Neuron (in vitro differentiated cells): ENCODE measurements at regions not wholly inside any gene's neighbourhood (a gene's known extent, or its start where the extent isn't known, plus 50 kb on each side); places are given as distances from the start of the nearest gene placed in this dataset.
"Not testable (repeated sequence)": the region's sequence is repeated elsewhere in the genome, so short reads cannot be mapped to it uniquely, and the experiment has no call there.

Experiments
- H2AFZ ChIP-seq: one replicate; pipeline ENCODE4 v1.6.1; 2013; ENCODE audit warnings: low read depth, mild to moderate bottlenecking, inconsistent platforms, low read length, moderate library complexity
- H3K27me3 ChIP-seq: one replicate; pipeline ENCODE4 v1.6.1; 2013; ENCODE audit warnings: low read length; ENCODE audit not compliant: insufficient read depth
- H3K36me3 ChIP-seq: one replicate; pipeline ENCODE4 v1.6.1; 2013; ENCODE audit warnings: low read length; ENCODE audit not compliant: insufficient read depth
- H3K4me1 ChIP-seq: one replicate; pipeline ENCODE4 v1.6.1; 2013; ENCODE audit warnings: low read length; ENCODE audit not compliant: insufficient read depth
- H3K4me3 ChIP-seq: 2 replicates; pipeline ENCODE4 v1.5.1; 2013; ENCODE audit warnings: mild to moderate bottlenecking, low read length, moderate library complexity
- H3K9me3 ChIP-seq: one replicate; pipeline ENCODE4 v1.6.1; 2013; ENCODE audit warnings: low read length

GRCh38 chr22:35165896-35166295 lies 91.4 kb upstream of the HMGXB4 start:
- not testable (repeated sequence) for H3K36me3 ChIP-seq, H3K9me3 ChIP-seq, H2AFZ ChIP-seq, H3K4me1 ChIP-seq, H3K27me3 ChIP-seq, H3K4me3 ChIP-seq

DNA sequence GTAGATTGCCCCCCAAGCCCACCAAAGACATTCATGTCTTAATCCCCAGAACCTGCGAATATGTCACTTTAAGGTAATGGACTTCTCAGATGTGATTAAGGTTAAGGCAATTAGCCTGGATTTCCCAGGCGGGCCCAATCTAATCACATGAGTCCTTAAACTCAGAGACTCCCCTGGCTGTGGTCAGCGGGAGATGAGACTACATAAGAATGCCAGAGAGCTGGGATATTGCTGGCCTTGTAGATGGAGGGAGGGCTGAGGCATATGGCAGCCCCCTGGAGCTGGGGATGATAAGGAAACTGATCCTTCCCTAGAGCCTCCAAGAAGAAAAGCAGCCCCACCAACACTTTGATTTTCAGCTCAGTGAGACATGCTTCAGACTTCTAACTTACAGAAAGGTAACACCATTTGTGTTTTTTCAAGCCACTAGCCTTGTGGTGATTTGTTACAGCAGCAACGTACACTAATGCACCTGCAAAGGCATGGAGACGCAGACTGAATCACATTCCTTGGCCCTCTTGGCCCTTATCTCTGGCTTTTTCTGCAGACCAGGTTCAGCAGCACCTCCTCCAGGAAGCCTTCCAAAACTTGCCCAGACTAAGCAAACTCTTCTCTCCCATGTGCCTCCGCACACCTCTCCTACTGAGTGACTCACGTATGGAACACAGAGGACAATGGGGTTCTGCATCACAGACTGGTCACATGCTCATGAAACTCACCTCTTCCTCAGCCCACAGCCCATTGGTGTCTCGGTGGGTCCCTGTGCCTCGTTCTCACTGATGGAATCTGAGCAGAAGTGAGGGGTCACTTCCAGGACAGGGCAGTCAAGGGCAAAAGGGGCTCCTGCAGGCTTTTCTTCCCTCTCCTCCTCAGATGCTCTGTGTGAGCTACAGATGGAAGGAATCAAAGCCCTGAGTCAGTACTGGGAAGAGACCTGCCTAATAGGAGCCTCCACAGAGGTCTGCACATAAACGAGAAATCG lies 86.3 kb upstream of the HMGXB4 start:
- Histone ChIP-seq H3K27me3 (peaks cover 3% of the 10 kb centered on the region), H3K9me3 (no peaks in the 10 kb centered on the region), H3K4me3 (no peak overlapping the region)

DNA sequence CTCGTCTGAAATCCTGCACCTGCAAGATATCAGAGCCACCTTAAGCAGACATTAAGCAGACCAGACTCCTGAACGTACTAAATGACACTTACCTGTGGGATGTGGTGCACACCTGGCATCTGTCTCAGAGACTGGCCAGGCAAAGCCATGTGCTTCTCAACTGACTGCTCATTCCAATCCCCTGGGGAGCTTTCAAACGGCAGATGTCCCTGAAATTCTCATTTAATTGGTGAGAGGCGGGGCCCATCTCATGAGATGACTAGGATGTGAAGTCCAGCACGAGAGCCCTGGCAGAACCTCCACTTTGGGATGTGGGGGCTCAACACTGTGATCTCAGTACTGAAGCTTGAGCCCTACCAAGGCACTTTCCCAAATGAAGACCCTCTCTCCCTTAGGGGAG lies 84.9 kb upstream of the HMGXB4 start:
- Histone ChIP-seq H3K36me3 (no peaks in the 10 kb centered on the region), H3K4me1 (no peaks in the 10 kb centered on the region), H2AFZ (no peak overlapping the region), H3K27me3 (peaks cover 3% of the 10 kb centered on the region), H3K9me3 (no peaks in the 10 kb centered on the region), H3K4me3 (no peak overlapping the region)

More for the DNA sequence above, 86.3 kb upstream of the HMGXB4 start:
- no peak overlapping the region for H2AFZ ChIP-seq
- H3K36me3 ChIP-seq = no peaks in the 10 kb centered on the region
- H3K4me1 ChIP-seq = no peaks in the 10 kb centered on the region

DNA sequence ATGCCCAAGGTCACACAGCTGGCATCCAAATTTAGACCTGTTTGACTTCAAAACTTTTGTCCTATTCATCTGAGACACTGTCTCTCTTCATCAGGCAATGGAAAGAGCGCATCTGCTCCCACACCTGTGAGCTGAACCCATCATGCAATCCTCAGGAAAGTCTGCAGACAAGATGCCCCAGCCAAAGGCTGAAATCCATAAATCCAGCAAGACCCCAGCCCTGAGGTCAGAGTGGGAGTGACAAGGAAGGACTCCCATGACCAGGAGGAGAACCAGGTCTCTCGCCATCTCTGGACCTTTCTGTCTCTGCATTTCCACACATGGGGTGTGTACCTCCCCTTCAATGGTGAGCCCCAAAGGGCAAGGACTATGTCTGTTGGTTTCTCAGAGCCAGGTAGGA lies 83.6 kb upstream of the HMGXB4 start:
- Histone ChIP-seq H3K9me3 (no peaks in the 10 kb centered on the region), H3K4me3 (no peak overlapping the region), H3K27me3 (peaks cover 3% of the 10 kb centered on the region), H3K36me3 (no peaks in the 10 kb centered on the region), H2AFZ (no peak overlapping the region), H3K4me1 (no peaks in the 10 kb centered on the region)

DNA sequence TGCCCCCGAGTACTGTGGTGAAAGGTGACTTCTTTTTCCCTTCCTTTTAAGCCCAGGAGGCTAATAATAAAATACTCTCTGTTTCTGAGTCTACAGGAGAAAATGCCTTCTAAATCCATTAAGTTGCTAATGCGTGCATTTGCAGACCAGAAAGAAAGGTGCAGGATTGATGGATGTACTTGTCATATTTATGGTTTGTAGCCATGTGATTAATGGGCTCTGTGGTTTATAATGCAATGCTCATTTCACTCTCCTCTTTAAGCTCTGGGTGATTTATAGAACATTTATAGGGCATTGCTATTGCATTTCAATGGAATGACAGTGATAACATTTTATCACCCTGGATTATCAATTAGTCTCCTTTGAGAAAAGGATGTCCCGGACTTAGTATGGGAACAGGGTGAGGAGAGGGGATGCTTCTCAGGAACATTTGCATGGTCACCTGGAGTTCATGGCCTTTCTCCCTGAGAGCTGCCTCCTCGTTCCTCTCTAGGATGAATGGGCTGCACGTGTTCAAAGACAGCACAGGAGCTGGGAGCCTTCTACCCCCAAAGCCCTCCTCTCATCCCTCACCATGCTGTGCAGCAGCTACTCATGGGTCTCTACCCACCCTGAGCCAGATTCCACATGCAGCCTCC lies 82.8 kb upstream of the HMGXB4 start:
- no peaks in the 10 kb centered on the region for H3K4me1 ChIP-seq
- no peaks in the 10 kb centered on the region for H3K9me3 ChIP-seq
- H2AFZ ChIP-seq = no peak overlapping the region
- peaks cover 3% of the 10 kb centered on the region for H3K27me3 ChIP-seq
- H3K4me3 ChIP-seq = no peak overlapping the region
- no peaks in the 10 kb centered on the region for H3K36me3 ChIP-seq

DNA sequence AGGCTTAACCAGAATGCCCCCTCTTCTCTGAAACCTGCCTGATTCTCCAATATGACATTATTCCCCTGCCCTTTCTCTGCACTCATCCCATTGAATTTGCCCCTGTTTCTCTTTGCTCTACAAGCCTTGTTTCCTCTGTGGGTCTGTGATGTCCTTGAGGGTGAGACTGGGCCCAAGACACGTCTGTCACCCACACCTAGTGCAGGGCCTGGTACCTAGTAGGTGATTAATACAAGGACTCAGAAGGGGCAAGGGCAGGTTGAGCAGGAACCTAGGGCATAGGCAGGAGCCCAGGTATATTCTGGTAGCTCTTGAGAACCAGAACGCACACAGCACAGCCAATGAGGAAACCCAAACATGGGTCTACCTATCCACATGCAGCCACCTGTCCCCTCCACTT lies 81.9 kb upstream of the HMGXB4 start:
- H3K9me3 ChIP-seq = no peaks in the 10 kb centered on the region
- no peak overlapping the region for H3K4me3 ChIP-seq
- H2AFZ ChIP-seq = no peak overlapping the region

DNA sequence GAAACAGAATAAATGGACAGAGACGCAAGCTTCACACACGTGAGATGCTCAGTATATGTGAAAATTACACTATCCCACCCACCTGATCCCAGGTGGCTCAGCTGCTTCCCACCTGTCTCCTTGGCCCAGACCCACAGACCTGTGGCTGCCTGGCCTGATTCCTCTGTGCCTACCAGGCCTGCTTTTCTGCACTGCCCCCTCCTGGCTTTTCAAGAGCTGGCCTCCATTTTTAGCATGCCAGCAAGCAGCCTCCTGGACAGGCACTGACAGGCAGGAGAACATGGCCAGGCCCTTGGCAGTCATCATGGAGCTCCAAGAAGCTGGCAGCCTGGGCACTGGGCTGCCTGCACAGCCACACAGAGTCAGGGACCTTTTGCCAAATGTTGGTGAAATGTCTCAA lies 79.5 kb upstream of the HMGXB4 start:
- Histone ChIP-seq H3K27me3 (peaks cover 3% of the 10 kb centered on the region), H3K36me3 (no peaks in the 10 kb centered on the region), H3K4me3 (no peak overlapping the region), H2AFZ (no peak overlapping the region), H3K9me3 (no peaks in the 10 kb centered on the region), H3K4me1 (no peaks in the 10 kb centered on the region)

More for the DNA sequence above, 81.9 kb upstream of the HMGXB4 start:
- H3K27me3 ChIP-seq = peaks cover 3% of the 10 kb centered on the region
- H3K4me1 ChIP-seq = no peaks in the 10 kb centered on the region
- H3K36me3 ChIP-seq = no peaks in the 10 kb centered on the region

- Histone ChIP-seq H3K4me3 (no peak overlapping the region), H3K4me1 (no peaks in the 10 kb centered on the region), H3K36me3 (no peaks in the 10 kb centered on the region), H3K27me3 (peaks cover 3% of the 10 kb centered on the region), H2AFZ (no peak overlapping the region), H3K9me3 (no peaks in the 10 kb centered on the region)
These were observed 78.8 kb upstream of the HMGXB4 start for GRCh38 chr22:35178446-35178845.

GRCh38 chr22:35183917-35184316 lies 73.4 kb upstream of the HMGXB4 start:
- Histone ChIP-seq H2AFZ (no peak overlapping the region), H3K27me3 (no peaks in the 10 kb centered on the region), H3K36me3 (no peaks in the 10 kb centered on the region), H3K4me3 (no peak overlapping the region), H3K4me1 (no peaks in the 10 kb centered on the region), H3K9me3 (no peaks in the 10 kb centered on the region)

DNA sequence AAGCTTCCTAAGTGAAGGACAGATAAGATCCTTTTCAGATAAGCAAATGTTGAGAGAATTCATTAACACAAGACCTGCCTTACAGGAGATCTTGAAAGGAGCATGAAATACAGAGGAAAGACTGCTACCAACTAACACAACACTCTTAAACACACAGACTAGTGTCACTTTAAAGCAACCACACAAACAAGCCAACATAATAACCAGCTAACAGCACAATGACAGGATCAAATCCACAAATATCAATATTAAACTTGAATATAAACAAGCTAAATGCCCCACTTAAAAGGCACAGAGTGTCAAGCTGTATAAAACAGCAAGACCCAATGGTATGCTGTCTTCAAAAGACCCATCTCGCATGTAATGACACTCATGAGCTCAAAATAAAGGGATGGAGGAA lies 70.8 kb upstream of the HMGXB4 start:
- Histone ChIP-seq H3K27me3 (no peaks in the 10 kb centered on the region), H3K4me1 (no peaks in the 10 kb centered on the region), H3K36me3 (no peaks in the 10 kb centered on the region), H3K4me3 (no peak overlapping the region), H2AFZ (no peak overlapping the region), H3K9me3 (no peaks in the 10 kb centered on the region)

GRCh38 chr22:35188930-35189329 lies 68.4 kb upstream of the HMGXB4 start:
- H3K4me3 ChIP-seq, H3K36me3 ChIP-seq, H3K27me3 ChIP-seq, H3K4me1 ChIP-seq, H2AFZ ChIP-seq, H3K9me3 ChIP-seq: not testable (repeated sequence)

DNA sequence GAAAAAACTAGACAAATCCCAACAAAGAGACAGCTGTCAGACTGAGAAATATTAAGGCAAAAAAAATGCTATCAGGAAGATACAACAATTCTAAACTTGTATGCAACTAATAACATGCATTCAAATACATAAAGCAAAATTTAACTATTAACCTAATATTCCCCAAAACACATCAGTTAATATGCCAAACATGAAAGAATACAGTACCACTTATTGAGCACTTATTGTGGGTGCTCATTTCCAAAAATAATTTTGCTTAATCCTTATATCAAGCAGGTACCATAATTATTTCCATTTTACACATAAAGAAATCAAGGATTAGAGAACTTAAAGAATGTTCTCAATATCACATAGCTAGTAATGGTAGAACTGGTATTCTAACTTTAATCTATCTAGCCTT lies 67.7 kb upstream of the HMGXB4 start:
- no peaks in the 10 kb centered on the region for H3K4me1 ChIP-seq
- no peaks in the 10 kb centered on the region for H3K27me3 ChIP-seq
- H3K36me3 ChIP-seq = no peaks in the 10 kb centered on the region
- H3K9me3 ChIP-seq = no peaks in the 10 kb centered on the region
- H2AFZ ChIP-seq = no peak overlapping the region
- H3K4me3 ChIP-seq = no peak overlapping the region

GRCh38 chr22:35191412-35191811 lies 65.9 kb upstream of the HMGXB4 start:
- Histone ChIP-seq H3K4me1 (no peaks in the 10 kb centered on the region), H3K9me3 (no peaks in the 10 kb centered on the region), H3K4me3 (no peak overlapping the region), H3K36me3 (no peaks in the 10 kb centered on the region), H3K27me3 (no peaks in the 10 kb centered on the region), H2AFZ (no peak overlapping the region)
